ENCODE measurements at regions not wholly inside any gene's neighbourhood (a gene's known extent, or its start where the extent isn't known, plus 50 kb on each side); places are given as distances from the start of the nearest gene placed in this dataset.

- TF ChIP-seq CTCF (IDR thresholded peaks at IDR 0.05) (no peak), POLR2A (IDR thresholded peaks at IDR 0.05) (no peak)
Observed at GRCh38 chr2:122736279-122736678, 980.8 kb downstream of the TSN start.

All from esophagus squamous epithelium (tissue), 4 donors.